Posterior cingulate gyrus (tissue), 11 donors: ENCODE measurements at regions not wholly inside any gene's neighbourhood (a gene's known extent, or its start where the extent isn't known, plus 50 kb on each side); places are given as distances from the start of the nearest gene placed in this dataset.
"Not testable (repeated sequence)": the region's sequence is repeated elsewhere in the genome, so short reads cannot be mapped to it uniquely, and the experiment has no call there.

ENCODE experiments used
- DNase-seq, 10 donors: peaks; one replicate each; pipeline versions ENCODE4 v3.0.0 to v3.0.0-alpha.2; 2020 to 2021; ENCODE audit warnings: mixed read lengths in 3 of 10
- intact Hi-C: fragments of 100-400 bp; cut with DNase I; formaldehyde crosslinking; loops from one replicate; pipeline ENCODE4 v1.15.1; 2023

- no peak for DNase-seq
- intact Hi-C loops: no loop called here
Measured at GRCh38 chr4:27442146-27442545, 581.5 kb downstream of the STIM2 start.

DNA sequence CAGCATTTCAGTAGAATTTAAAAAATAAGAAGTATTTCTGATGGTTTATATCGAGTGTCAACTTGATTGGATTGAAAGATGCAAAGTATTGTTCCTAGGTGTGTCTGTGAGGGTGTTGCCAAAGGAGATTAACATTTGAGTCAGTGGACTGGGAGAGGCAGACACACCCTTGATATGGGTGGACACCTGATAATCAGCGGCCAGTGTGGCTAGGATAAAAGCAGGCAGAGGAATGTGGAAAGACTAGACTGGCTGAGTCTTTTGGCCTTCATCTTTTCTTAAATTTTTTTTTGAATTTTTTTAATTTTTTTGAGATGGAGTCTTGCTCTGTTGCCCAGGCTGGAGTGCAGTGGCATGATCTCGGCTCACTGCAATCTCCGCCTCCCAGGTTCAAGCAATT, 582.0 kb downstream of the STIM2 start:
- DNase-seq, intact Hi-C loops: not testable (repeated sequence)

- intact Hi-C loops: no loop called here
- no peak for DNase-seq
Measured at GRCh38 chr4:27463816-27464215, 603.2 kb downstream of the STIM2 start.

DNA sequence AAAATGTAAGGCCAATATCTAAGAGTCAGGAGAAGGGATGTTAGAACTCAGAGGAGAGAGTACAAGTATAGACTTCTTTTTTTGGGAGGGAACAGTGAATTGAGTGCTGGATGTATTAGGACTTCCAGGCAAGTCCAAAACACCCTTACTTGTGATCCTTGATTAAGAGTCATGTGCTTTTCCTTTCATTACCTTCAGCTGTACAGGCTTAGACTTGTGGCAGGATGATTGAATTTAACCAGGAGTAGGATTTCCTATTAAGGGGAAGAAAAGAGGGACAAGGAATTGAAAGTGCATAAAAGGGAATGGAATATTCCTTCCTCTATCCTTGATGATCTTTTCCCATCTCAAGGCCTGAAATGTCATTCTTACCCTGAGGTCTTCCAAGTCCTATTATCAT, 606.7 kb downstream of the STIM2 start:
- DNase-seq: no peak
- intact Hi-C loops: no loop called here

DNA sequence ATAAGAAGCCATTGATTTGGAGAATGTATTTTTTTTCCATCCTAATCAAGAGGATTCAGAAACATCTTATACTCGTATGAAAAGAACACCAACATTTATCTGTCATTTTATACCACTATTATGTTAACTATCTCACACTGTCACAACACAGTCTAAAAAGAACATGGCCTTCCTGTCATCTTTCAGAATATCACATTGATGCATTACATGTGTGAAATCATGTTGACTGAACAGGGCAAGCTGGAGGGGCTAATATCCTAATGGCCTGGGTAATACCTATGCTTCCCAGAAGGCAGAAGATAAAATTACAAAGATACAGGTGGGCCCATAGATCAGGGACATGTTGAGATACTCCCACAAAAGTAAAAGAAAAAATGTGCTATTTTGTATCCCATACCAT, 611.7 kb downstream of the STIM2 start:
- intact Hi-C loops: no loop called here
- no peak for DNase-seq

GRCh38 chr4:27474691-27475090, 614.0 kb downstream of the STIM2 start:
- intact Hi-C loops: no loop called here
- DNase-seq: no peak

GRCh38 chr4:27484216-27484615, 623.6 kb downstream of the STIM2 start:
- DNase-seq: no peak
- intact Hi-C loops: no loop called here

- no peak for DNase-seq
- intact Hi-C loops: no loop called here
Measured at GRCh38 chr4:27490315-27490714, 629.7 kb downstream of the STIM2 start.

DNA sequence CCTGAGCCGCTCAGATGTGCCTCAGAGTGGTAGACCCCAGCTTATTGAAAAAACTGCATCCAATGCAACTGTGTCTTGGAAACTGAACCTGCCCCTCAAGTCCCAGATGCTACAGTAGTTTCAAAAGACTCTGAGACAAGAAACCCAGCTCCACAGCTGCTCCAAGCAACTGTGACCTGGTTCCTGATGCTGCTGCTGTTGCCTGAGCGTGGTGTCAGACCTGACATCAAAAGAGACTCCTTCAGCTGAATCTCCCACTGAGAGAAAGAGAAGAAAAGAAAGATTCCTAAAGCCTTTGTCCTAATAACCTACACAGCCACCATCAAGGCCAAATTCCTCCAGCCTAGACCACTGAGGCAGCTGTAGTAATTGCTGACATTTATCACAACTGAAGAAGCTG, 630.1 kb downstream of the STIM2 start:
- intact Hi-C loops: no loop called here
- DNase-seq: no peak

- no peak for DNase-seq
- intact Hi-C loops: no loop called here
Measured at GRCh38 chr4:27506401-27506800, 645.8 kb downstream of the STIM2 start.

GRCh38 chr4:27514711-27515110, 654.1 kb downstream of the STIM2 start:
- intact Hi-C loops: no loop called here
- DNase-seq: no peak

GRCh38 chr4:27515140-27515539, 654.5 kb downstream of the STIM2 start:
- DNase-seq: no peak
- intact Hi-C loops: no loop called here

GRCh38 chr4:27518876-27519275, 658.2 kb downstream of the STIM2 start:
- intact Hi-C loops: no loop called here
- no peak for DNase-seq

DNA sequence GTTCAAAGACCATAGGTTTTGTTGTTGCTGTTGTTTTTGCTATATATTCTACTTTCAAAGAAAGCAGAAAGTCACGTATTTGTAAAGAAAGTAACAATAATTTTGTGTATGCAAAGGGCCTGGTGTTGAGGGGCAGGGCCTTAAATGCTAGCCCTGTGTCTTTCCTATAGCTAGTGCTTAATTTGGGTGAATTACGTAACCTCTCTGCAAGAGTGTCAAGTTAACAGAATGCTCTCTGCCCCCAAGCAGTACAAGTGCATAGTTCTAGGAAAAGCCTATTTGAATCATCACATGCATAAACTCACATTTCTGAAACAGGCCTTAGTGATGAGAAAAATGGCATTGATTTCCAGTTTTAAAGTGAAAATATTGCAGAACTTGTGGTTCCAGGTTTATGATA, 663.6 kb downstream of the STIM2 start:
- intact Hi-C loops: no loop called here
- no peak for DNase-seq

DNA sequence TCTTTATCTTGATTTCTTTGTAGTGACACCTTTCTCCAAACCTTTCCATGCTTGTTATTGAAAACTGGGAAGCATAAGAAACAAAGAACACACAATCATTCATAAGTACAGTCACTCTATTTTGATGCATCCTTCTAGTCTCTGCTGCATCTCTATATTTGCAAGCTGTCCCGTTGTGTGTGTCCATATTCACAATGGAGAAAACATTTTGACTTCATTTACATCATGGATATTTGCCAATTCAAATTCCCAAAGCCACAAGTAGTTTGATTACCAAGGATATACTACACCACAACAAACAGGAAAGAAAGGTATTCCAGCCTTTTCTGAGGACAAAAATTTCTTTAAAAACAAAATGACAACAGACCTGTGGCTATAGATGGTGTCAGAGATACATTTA, 673.8 kb downstream of the STIM2 start:
- intact Hi-C loops: no loop called here
- DNase-seq: no peak

GRCh38 chr4:27568236-27568951, 707.8 kb downstream of the STIM2 start:
- intact Hi-C loops: no loop called here
- no peak for DNase-seq

- intact Hi-C loops: no loop called here
- DNase-seq: no peak
Measured at GRCh38 chr4:27568952-27569319, 708.3 kb downstream of the STIM2 start.

DNA sequence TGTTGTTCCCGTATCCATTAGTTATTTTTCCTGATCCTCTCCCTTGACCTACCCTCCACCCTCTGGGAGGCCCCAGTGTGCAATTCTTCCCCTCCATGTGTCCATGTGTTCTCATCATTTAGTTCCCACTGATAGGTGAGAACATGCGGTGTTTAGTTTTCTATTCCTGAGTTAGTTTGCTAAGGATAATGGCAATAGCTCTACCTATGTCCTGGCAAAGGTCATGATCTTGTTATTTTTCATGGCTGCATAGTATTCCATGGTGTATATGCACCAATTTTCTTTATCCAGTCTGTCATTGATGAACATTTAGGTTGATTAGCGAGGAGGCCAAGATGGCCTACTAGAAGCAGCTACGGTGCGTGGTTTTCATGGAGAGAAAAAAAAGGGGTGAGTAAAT, 714.1 kb downstream of the STIM2 start:
- no peak for DNase-seq
- intact Hi-C loops: no loop called here

- intact Hi-C loops: no loop called here
- no peak for DNase-seq
Measured at GRCh38 chr4:27577951-27578350, 717.3 kb downstream of the STIM2 start.

DNA sequence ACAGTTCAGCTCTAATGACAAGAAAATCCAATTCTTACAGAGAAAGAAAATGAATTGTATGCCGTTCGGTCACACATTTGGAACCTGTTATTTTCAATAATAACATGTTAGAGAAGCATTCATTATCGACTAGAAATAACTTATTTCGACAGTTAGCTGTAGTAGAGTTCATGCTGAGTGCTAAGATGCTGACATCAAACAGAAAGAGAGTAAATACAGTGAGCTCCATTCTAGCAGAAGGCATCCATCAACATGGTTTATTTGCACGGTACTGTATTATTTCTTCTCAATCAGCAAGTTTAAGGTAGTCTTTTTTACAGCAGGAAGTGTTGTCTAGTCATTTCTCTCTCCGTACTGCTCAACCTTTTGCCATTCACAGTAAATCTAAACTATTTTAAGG, 732.1 kb downstream of the STIM2 start:
- intact Hi-C loops: no loop called here
- no peak for DNase-seq

GRCh38 chr4:27594922-27595321, 734.3 kb downstream of the STIM2 start:
- DNase-seq: no peak
- intact Hi-C loops: no loop called here

GRCh38 chr4:27595571-27596360, 735.1 kb downstream of the STIM2 start:
- peak in 2 of 10 donors; percentile 15 to 41 for DNase-seq
- intact Hi-C loops: no loop called here
